H1 (cell line): ENCODE measurements at regions not wholly inside any gene's neighbourhood (a gene's known extent, or its start where the extent isn't known, plus 50 kb on each side); places are given as distances from the start of the nearest gene placed in this dataset.

ENCODE experiments used
- CTCF ChIA-PET: fragments of 300-600 bp; sonication (Branson Sonifier 250); formaldehyde crosslinking; loops from one replicate; lab custom pipeline; 2021; ENCODE audit not compliant: partially characterized antibody; lab: Charles Lee
- POLR2A ChIA-PET: fragments of 300-600 bp; sonication (Branson Sonifier 250); formaldehyde crosslinking; loops from one replicate; lab custom pipeline; 2021; ENCODE audit warnings: inconsistent platforms; ENCODE audit not compliant: partially characterized antibody; lab: Charles Lee
- DNase-seq, 2 experiments: peaks; one replicate each; pipeline versions ENCODE4 v3.0.0 to v3.0.0-alpha.2; 2010 to 2022; ENCODE audit warnings: low spot score in 2 of 2, low read depth in 1 of 2, mixed read lengths in 1 of 2
- FAIRE-seq: peaks from 2 replicates; lab custom pipeline; 2011; peaks lifted over from hg19 to GRCh38; lab: Jason Lieb, UNC
- H2AFZ ChIP-seq: 2 replicates; pipeline ENCODE4 v1.8.1; 2012; ENCODE audit warnings: low read length, inconsistent platforms
- H2AK5ac ChIP-seq: 2 replicates; pipeline ENCODE4 v1.6.1; 2013; ENCODE audit warnings: low read depth, low read length
- H2BK120ac ChIP-seq: replicated peaks from 2 replicates; pipeline ENCODE3; 2013; ENCODE audit warnings: low read depth, low read length, inconsistent platforms
- H2BK12ac ChIP-seq: 2 replicates; pipeline ENCODE4 v1.6.1; 2013; ENCODE audit warnings: low read depth, low read length
- H2BK15ac ChIP-seq: 2 replicates; pipeline ENCODE4 v1.6.1; 2013; ENCODE audit warnings: low read length
- H2BK20ac ChIP-seq: 2 replicates; pipeline ENCODE4 v1.6.1; 2013; ENCODE audit warnings: low read length
- H2BK5ac ChIP-seq: 2 replicates; pipeline ENCODE4 v1.6.1; 2013; ENCODE audit warnings: low read depth, low read length
- H3K14ac ChIP-seq: 2 replicates; pipeline ENCODE4 v1.6.1; 2013; ENCODE audit warnings: inconsistent platforms; ENCODE audit not compliant: insufficient read length
- H3K18ac ChIP-seq: 2 replicates; pipeline ENCODE4 v1.6.1; 2013; ENCODE audit warnings: low read length; ENCODE audit errors: extremely low read depth
- H3K23ac ChIP-seq: 2 replicates; pipeline ENCODE4 v1.6.1; 2013; ENCODE audit warnings: inconsistent platforms; ENCODE audit not compliant: insufficient read length
- H3K23me2 ChIP-seq: 2 replicates; pipeline ENCODE4 v1.6.1; 2013; ENCODE audit warnings: low read depth, low read length
- H3K27ac ChIP-seq: 2 replicates; pipeline ENCODE4 v1.6.1; 2011; ENCODE audit warnings: low read depth, low read length, inconsistent platforms
- H3K27me3 ChIP-seq, 4 experiments: replicated peaks in 1 of 4; 1 replicate in 1 of 4; 2 replicates in 3 of 4; pipeline versions ENCODE4 v1.6.1 to v1.8.1; 2011 to 2013; ENCODE audit warnings: low read length in 3 of 4, mild to moderate bottlenecking in 3 of 4, inconsistent platforms in 2 of 4, mixed read lengths in 2 of 4, moderate library complexity in 1 of 4; ENCODE audit not compliant: control insufficient read depth in 3 of 4, insufficient read depth in 3 of 4; ENCODE audit errors: extremely low read depth in 1 of 4
- H3K36me3 ChIP-seq, 4 experiments: 2 replicates each; pipeline versions ENCODE4 v1.6.1 to v1.8.1; 2011 to 2013; ENCODE audit warnings: mild to moderate bottlenecking in 4 of 4, low read length in 3 of 4, moderate library complexity in 2 of 4, control low read depth in 1 of 4, inconsistent platforms in 1 of 4; ENCODE audit not compliant: insufficient read depth in 4 of 4, control insufficient read depth in 2 of 4
- H3K4ac ChIP-seq: replicated peaks from 2 replicates; pipeline ENCODE3; 2013; ENCODE audit warnings: low read length, low read depth, mixed read lengths, inconsistent platforms; ENCODE audit not compliant: insufficient read length
- H3K4me1 ChIP-seq, 4 experiments: replicated peaks in 1 of 4; 1 replicate in 1 of 4; 2 replicates in 3 of 4; pipeline versions ENCODE4 v1.6.1 to v1.8.1; 2011 to 2013; ENCODE audit warnings: low read length in 3 of 4, inconsistent platforms in 2 of 4, mixed read lengths in 1 of 4; ENCODE audit not compliant: insufficient read depth in 4 of 4, control insufficient read depth in 3 of 4
- H3K4me2 ChIP-seq, 2 experiments: 2 replicates each; pipeline versions ENCODE4 v1.6.1 to v1.8.1; 2011 to 2013; ENCODE audit warnings: low read depth in 2 of 2, low read length in 2 of 2, control low read depth in 1 of 2, inconsistent platforms in 1 of 2, mild to moderate bottlenecking in 1 of 2; ENCODE audit not compliant: insufficient read depth in 1 of 2
- H3K4me3 ChIP-seq, 4 experiments: fragments of 200-600, 300-600 bp in 1 of 4; sonication (generic), shearing (Covaris generic), sonication (Bioruptor Twin) in 1 of 4; 2 replicates each; pipeline versions ENCODE4 v1.5.1 to v1.8.1; 2011 to 2016; ENCODE audit warnings: low read length in 4 of 4, low read depth in 3 of 4, control low read depth in 2 of 4, inconsistent platforms in 2 of 4, mild to moderate bottlenecking in 2 of 4, mixed read lengths in 1 of 4, moderate library complexity in 1 of 4; ENCODE audit not compliant: insufficient read depth in 2 of 4; ENCODE audit errors: extremely low read depth in 1 of 4
- H3K56ac ChIP-seq: replicated peaks from 2 replicates; pipeline ENCODE3; 2013; ENCODE audit warnings: low read depth, mild to moderate bottlenecking, mixed read lengths, low read length, inconsistent platforms; ENCODE audit not compliant: insufficient read length
- H3K79me1 ChIP-seq: 2 replicates; pipeline ENCODE4 v1.6.1; 2013; ENCODE audit warnings: low read depth, low read length, control low read depth
- H3K79me2 ChIP-seq, 2 experiments: 2 replicates each; pipeline versions ENCODE4 v1.6.1 to v1.8.1; 2012 to 2013; ENCODE audit warnings: low read length in 2 of 2, mild to moderate bottlenecking in 2 of 2, inconsistent platforms in 1 of 2; ENCODE audit not compliant: insufficient read depth in 2 of 2, control insufficient read depth in 1 of 2
- H3K9ac ChIP-seq, 4 experiments: replicated peaks in 1 of 4; 1 replicate in 1 of 4; 2 replicates in 3 of 4; pipeline versions ENCODE4 v1.6.1 to v1.8.1; 2011 to 2013; ENCODE audit warnings: low read depth in 3 of 4, low read length in 3 of 4, control low read depth in 2 of 4, mild to moderate bottlenecking in 2 of 4, moderate library complexity in 2 of 4, inconsistent platforms in 1 of 4; ENCODE audit errors: extremely low read depth in 1 of 4
- H3K9me3 ChIP-seq, 2 experiments: 2 replicates each; pipeline versions ENCODE4 v1.6.1 to v1.8.1; 2012 to 2013; ENCODE audit warnings: mild to moderate bottlenecking in 2 of 2, moderate library complexity in 2 of 2, control low read depth in 1 of 2, inconsistent platforms in 1 of 2, low read depth in 1 of 2, low read length in 1 of 2, mixed read lengths in 1 of 2; ENCODE audit not compliant: insufficient read depth in 2 of 2
- H4K20me1 ChIP-seq, 2 experiments: replicated peaks in 1 of 2; 2 replicates each; pipeline versions ENCODE3 to v1.8.1; 2011 to 2013; ENCODE audit warnings: inconsistent platforms in 2 of 2, low read length in 2 of 2, mild to moderate bottlenecking in 1 of 2; ENCODE audit not compliant: insufficient read depth in 2 of 2, control insufficient read depth in 1 of 2
- H4K5ac ChIP-seq: 2 replicates; pipeline ENCODE4 v1.6.1; 2013; ENCODE audit warnings: low read length, low read depth, mixed read lengths, inconsistent platforms; ENCODE audit not compliant: insufficient read length
- H4K8ac ChIP-seq: 2 replicates; pipeline ENCODE4 v1.8.0; 2013; ENCODE audit warnings: mild to moderate bottlenecking, moderate library complexity, low read length, inconsistent platforms; ENCODE audit not compliant: insufficient read depth; ENCODE audit errors: extremely low read depth
- H4K91ac ChIP-seq: replicated peaks from 2 replicates; pipeline ENCODE3; 2013; ENCODE audit warnings: low read length, mixed read lengths, inconsistent platforms; ENCODE audit not compliant: insufficient read length
- CTCF ChIP-seq, 3 experiments: IDR thresholded peaks; 1 replicate in 2 of 3; 2 replicates in 1 of 3; pipeline versions ENCODE4 v1.5.1 to v1.6.1; 2011; ENCODE audit warnings: low read length in 3 of 3, mild to moderate bottlenecking in 3 of 3, inconsistent platforms in 2 of 3, low read depth in 1 of 3, moderate library complexity in 1 of 3; ENCODE audit not compliant: insufficient read depth in 1 of 3; ENCODE audit errors: control extremely low read depth in 1 of 3
- KDM1A ChIP-seq: fragments of 200-600, 300-600 bp; sonication (generic); IDR thresholded peaks from 2 replicates; pipeline ENCODE4 v1.7.1; 2016; ENCODE audit warnings: mild to moderate bottlenecking, low read length, borderline replicate concordance
- KDM5A ChIP-seq: fragments of 200-600 bp; IDR thresholded peaks from 2 replicates; pipeline ENCODE4 v1.7.1; 2012; ENCODE audit warnings: mild to moderate bottlenecking, low read length, inconsistent platforms, mixed read lengths
- RAD21 ChIP-seq, 2 experiments: IDR thresholded peaks in 1 of 2; conservative IDR thresholded peaks in 1 of 2; 2 replicates each; pipeline ENCODE4 v1.6.1; 2011; ENCODE audit warnings: low read depth in 2 of 2, low read length in 2 of 2, improper control_type of control experiment in 1 of 2, inconsistent platforms in 1 of 2, mild to moderate bottlenecking in 1 of 2, moderate library complexity in 1 of 2
- TBP ChIP-seq: IDR thresholded peaks from 2 replicates; pipeline ENCODE4 v1.6.1; 2011; ENCODE audit warnings: low read depth, low read length, improper control_type of control experiment
- WGBS, 2 experiments: shearing (Covaris generic) in 1 of 2; methylation state at CpG; one replicate each; pipeline versions ENCODE4 v1.1.6 to v1.1.7; 2013 to 2015; ENCODE audit warnings: low lambda C conversion rate in 2 of 2, mixed read lengths in 2 of 2, inconsistent platforms in 1 of 2, low coverage in 1 of 2, missing lambda C conversion rate in 1 of 2; ENCODE audit not compliant: insufficient replicate concordance in 2 of 2, insufficient coverage in 1 of 2, insufficient read length in 1 of 2; ENCODE audit errors: extremely low coverage in 1 of 2, missing lambda C conversion rate in 1 of 2; 5-methylcytosine and 5-hydroxymethylcytosine counted together

DNA sequence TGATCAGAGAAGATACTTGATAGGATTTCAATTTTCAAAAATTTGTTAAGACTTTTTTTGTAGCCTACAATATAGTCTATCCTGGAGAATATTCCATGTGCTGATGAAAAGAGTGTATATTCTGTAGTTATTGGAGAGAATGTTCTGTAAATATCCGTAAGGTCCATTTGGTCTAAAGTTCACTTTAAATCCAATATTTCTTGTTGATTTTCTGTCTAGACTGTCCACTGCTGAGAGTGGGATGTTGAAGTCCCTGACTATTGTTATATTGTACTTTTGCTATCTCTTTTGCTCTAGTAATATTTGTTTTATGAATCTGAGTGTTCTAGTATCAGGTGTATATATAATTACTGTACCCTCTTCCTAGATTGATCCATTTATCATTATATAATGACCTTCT lies 406.2 kb upstream of the CNTN4 start (continued):
- TF ChIP-seq TBP: no peak

DNA sequence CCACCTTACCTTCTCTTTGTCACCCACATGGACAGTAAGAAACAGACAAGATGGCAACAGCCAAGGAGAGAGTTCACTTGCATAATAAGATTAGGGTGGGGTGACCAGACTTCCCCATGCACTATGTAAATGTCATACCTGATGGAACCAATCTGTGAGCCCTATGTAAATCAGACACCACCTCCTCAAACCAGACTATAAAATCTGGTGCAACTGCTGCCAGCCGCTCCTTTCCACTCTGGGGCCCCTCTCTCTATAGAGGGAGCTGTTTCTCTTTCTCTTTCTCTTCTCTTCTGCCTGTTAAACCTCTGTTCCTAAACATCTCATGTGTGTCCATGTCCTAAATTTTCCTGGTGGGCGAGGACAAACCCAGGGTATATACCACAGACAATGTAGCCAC lies 405.5 kb upstream of the CNTN4 start:
- H3K14ac ChIP-seq: no peak overlapping the region
- H3K79me2 ChIP-seq: no peaks in the 10 kb centered on the region
- DNase-seq (no peak), FAIRE-seq (no peak)
- TF ChIP-seq RAD21 (IDR thresholded peaks at IDR 0.05 in 1 of 2, conservative IDR thresholded peaks at IDR 0.05 in 1 of 2; ENCODE audit: low read depth in 2 of 2, low read length in 2 of 2) (peak; percentile 39 to 50; a peak in 3 of 4 replicates), KDM5A (no peak), KDM1A (no peak), CTCF (IDR thresholded peaks at IDR 0.05; ENCODE audit: control extremely low read depth in 1 of 3, insufficient read depth in 1 of 3, low read depth in 1 of 3, low read length in 3 of 3) (peak in 2 of 3 experiments; percentile 6 to 9; a peak in 1 of 4 replicates)
- H3K56ac ChIP-seq: no peak overlapping the region
- H4K20me1 ChIP-seq: no peaks in the 10 kb centered on the region
- no peaks in the 10 kb centered on the region for H3K79me1 ChIP-seq
- H3K27me3 ChIP-seq: no peaks in the 10 kb centered on the region
- ChIA-PET POLR2A (no interaction called here), CTCF (no interaction called here)
- no peak overlapping the region for H4K5ac ChIP-seq
- H2AFZ ChIP-seq: 0 out of 2 replicates have a peak overlapping the region, but pooled peaks have one; percentile 7
- H3K4me3 ChIP-seq: no peak overlapping the region
- H2BK15ac ChIP-seq: no peak overlapping the region
- H4K8ac ChIP-seq: no peak overlapping the region
- H3K27ac ChIP-seq: no peak overlapping the region
- no peaks in the 10 kb centered on the region for H3K36me3 ChIP-seq
- H3K9ac ChIP-seq: no peak overlapping the region
- H2BK120ac ChIP-seq: no peak overlapping the region
- no peaks in the 10 kb centered on the region for H3K4me1 ChIP-seq
- H3K18ac ChIP-seq: no peak overlapping the region
- H3K4me2 ChIP-seq: no peak overlapping the region
- H3K23me2 ChIP-seq: no peaks in the 10 kb centered on the region
- H2BK12ac ChIP-seq: no peak overlapping the region
- no peak overlapping the region for H3K23ac ChIP-seq
- WGBS, 2 experiments: 87% methylated on average over 2 of the region's 2 CpGs; no CpG with 5 or more reads in 1 of the 2 experiments
- H3K4ac ChIP-seq: no peak overlapping the region
- H2BK20ac ChIP-seq: no peak overlapping the region
- no peak overlapping the region for H2BK5ac ChIP-seq
- H2AK5ac ChIP-seq: no peak overlapping the region
- H3K9me3 ChIP-seq: no peaks in the 10 kb centered on the region; a peak in 1 of 4 replicates
- no peak overlapping the region for H4K91ac ChIP-seq
